OCI-LY1 (cell line): ENCODE measurements at regions not wholly inside any gene's neighbourhood (a gene's known extent, or its start where the extent isn't known, plus 50 kb on each side); places are given as distances from the start of the nearest gene placed in this dataset.

ENCODE experiments used
- H2AFZ ChIP-seq: fragments of 200-600 bp; sonication (generic), shearing (Covaris generic); 2 replicates; pipeline ENCODE4 v1.6.0; 2014; ENCODE audit warnings: antibody characterized with exemption, mild to moderate bottlenecking, low read length
- H3F3A ChIP-seq: fragments of 200-600 bp; sonication (generic), shearing (Covaris generic); 2 replicates; pipeline ENCODE4 v1.6.0; 2014; ENCODE audit warnings: mild to moderate bottlenecking, antibody characterized with exemption, low read length, moderate library complexity; ENCODE audit not compliant: insufficient read depth
- H3K27ac ChIP-seq: fragments of 200-600 bp; sonication (generic); 2 replicates; pipeline ENCODE4 v1.5.1; 2014; ENCODE audit warnings: low read length, mixed run types, mild to moderate bottlenecking, low read depth; ENCODE audit not compliant: poor library complexity, severe bottlenecking
- H3K27me3 ChIP-seq: fragments of 200-600 bp; sonication (generic); 2 replicates; pipeline ENCODE4 v1.6.0; 2014; ENCODE audit warnings: antibody characterized with exemption, mild to moderate bottlenecking, low read length, moderate library complexity; ENCODE audit not compliant: insufficient read depth
- H3K36me3 ChIP-seq: fragments of 200-600 bp; sonication (generic); 2 replicates; pipeline ENCODE4 v1.6.1; 2014; ENCODE audit warnings: mild to moderate bottlenecking, antibody characterized with exemption, low read length, moderate library complexity, mixed read lengths; ENCODE audit not compliant: insufficient read depth
- H3K4me1 ChIP-seq: fragments of 200-600 bp; sonication (generic); 2 replicates; pipeline ENCODE4 v1.5.1; 2014; ENCODE audit warnings: mild to moderate bottlenecking, low read length, moderate library complexity; ENCODE audit not compliant: insufficient read depth, severe bottlenecking
- H3K4me2 ChIP-seq: fragments of 200-600 bp; sonication (generic), shearing (Covaris generic); 2 replicates; pipeline ENCODE4 v1.6.1; 2014; ENCODE audit warnings: low read length
- H3K4me3 ChIP-seq: fragments of 200-600 bp; sonication (generic); 2 replicates; pipeline ENCODE4 v1.5.1; 2014; ENCODE audit warnings: low read length, low read depth, mild to moderate bottlenecking, mixed read lengths; ENCODE audit not compliant: poor library complexity, severe bottlenecking
- H3K79me2 ChIP-seq: fragments of 200-600 bp; shearing (Covaris generic); 2 replicates; pipeline ENCODE4 v1.6.1; 2016; ENCODE audit warnings: mixed run types, low read length, mixed read lengths; ENCODE audit not compliant: insufficient read depth
- H3K9ac ChIP-seq: fragments of 200-600 bp; sonication (generic), shearing (Covaris generic); 2 replicates; pipeline ENCODE4 v1.6.1; 2014; ENCODE audit warnings: mild to moderate bottlenecking, low read length, mixed read lengths
- H3K9me2 ChIP-seq: fragments of 200-600 bp; sonication (generic), shearing (Covaris generic); 2 replicates; pipeline ENCODE4 v1.6.1; 2014; ENCODE audit warnings: low read depth, mild to moderate bottlenecking, low read length, mixed read lengths
- H3K9me3 ChIP-seq: fragments of 200-600 bp; shearing (Covaris generic); 2 replicates; pipeline ENCODE4 v1.6.1; 2014; ENCODE audit warnings: low read length, mixed read lengths
- H4K20me1 ChIP-seq: fragments of 200-600 bp; sonication (generic), shearing (Covaris generic); 2 replicates; pipeline ENCODE4 v1.6.0; 2016; ENCODE audit warnings: mild to moderate bottlenecking, low read length; ENCODE audit not compliant: insufficient read depth
- CTCF ChIP-seq: fragments of 200-600 bp; sonication (generic), shearing (Covaris generic); IDR thresholded peaks from 2 replicates; pipeline ENCODE4 v1.5.1; 2017; ENCODE audit warnings: mild to moderate bottlenecking, antibody characterized with exemption, low read length, moderate library complexity, mixed read lengths
- EZH2 ChIP-seq: fragments of 200-600 bp; sonication (generic), shearing (Covaris generic); IDR thresholded peaks from 2 replicates; pipeline ENCODE4 v1.8.0; 2017; ENCODE audit warnings: borderline replicate concordance, mixed run types, mild to moderate bottlenecking, antibody characterized with exemption, low read length, moderate library complexity, mixed read lengths

- no peaks in the 10 kb centered on the region for H4K20me1 ChIP-seq
- no peaks in the 10 kb centered on the region for H3K36me3 ChIP-seq
- no peaks in the 10 kb centered on the region for H3K79me2 ChIP-seq
- no peak for TF ChIP-seq CTCF
- TF ChIP-seq EZH2, result no peak
- H3K4me2 ChIP-seq, result no peak overlapping the region
- no peak overlapping the region for H3K9ac ChIP-seq
- H3F3A ChIP-seq, result no peaks in the 10 kb centered on the region
- no peak overlapping the region for H2AFZ ChIP-seq
- H3K27me3 ChIP-seq, result no peaks in the 10 kb centered on the region
- H3K9me2 ChIP-seq, result no peaks in the 10 kb centered on the region
- H3K4me3 ChIP-seq, result no peak overlapping the region
- H3K27ac ChIP-seq, result no peak overlapping the region
- H3K9me3 ChIP-seq, result no peaks in the 10 kb centered on the region
- peaks cover 11% of the 10 kb centered on the region for H3K4me1 ChIP-seq
These were observed 84.1 kb upstream of the ABCC4 start for GRCh38 chr13:95385373-95385772.

- Histone ChIP-seq H3K27me3 (no peaks in the 10 kb centered on the region), H3K36me3 (no peaks in the 10 kb centered on the region)
- no peak for TF ChIP-seq CTCF
- TF ChIP-seq EZH2, result no peak
These were observed 84.5 kb upstream of the ABCC4 start for GRCh38 chr13:95385798-95386197.

GRCh38 chr13:95386370-95386769, 85.1 kb upstream of the ABCC4 start:
- Histone ChIP-seq H2AFZ (no peak overlapping the region), H3K27me3 (no peaks in the 10 kb centered on the region), H3F3A (no peaks in the 10 kb centered on the region), H3K36me3 (no peaks in the 10 kb centered on the region), H3K4me2 (no peak overlapping the region), H3K27ac (no peak overlapping the region), H4K20me1 (no peaks in the 10 kb centered on the region), H3K4me3 (no peak overlapping the region), H3K9ac (no peak overlapping the region), H3K9me2 (no peaks in the 10 kb centered on the region), H3K4me1 (peaks cover 5% of the 10 kb centered on the region), H3K79me2 (no peaks in the 10 kb centered on the region), H3K9me3 (no peaks in the 10 kb centered on the region)
- TF ChIP-seq CTCF (no peak), EZH2 (no peak)

More at GRCh38 chr13:95385798-95386197, 84.5 kb upstream of the ABCC4 start:
- no peaks in the 10 kb centered on the region for H3K9me3 ChIP-seq
- no peak overlapping the region for H3K4me2 ChIP-seq
- no peaks in the 10 kb centered on the region for H3K79me2 ChIP-seq
- no peak overlapping the region for H3K27ac ChIP-seq
- H3K9ac ChIP-seq, result no peak overlapping the region
- no peaks in the 10 kb centered on the region for H4K20me1 ChIP-seq
- no peak overlapping the region for H2AFZ ChIP-seq
- peaks cover 8% of the 10 kb centered on the region for H3K4me1 ChIP-seq
- no peaks in the 10 kb centered on the region for H3K9me2 ChIP-seq
- H3F3A ChIP-seq, result no peaks in the 10 kb centered on the region
- H3K4me3 ChIP-seq, result no peak overlapping the region
